HUES64 (cell line): ENCODE measurements at regions not wholly inside any gene's neighbourhood (a gene's known extent, or its start where the extent isn't known, plus 50 kb on each side); places are given as distances from the start of the nearest gene placed in this dataset.
A peak's percentile ranks its signal among the peaks of the same experiment; 100 is the strongest.

Experiments
- H3K27ac ChIP-seq: 2 replicates; pipeline ENCODE4 v1.7.0; 2013; ENCODE audit warnings: low read depth, low read length, inconsistent platforms
- H3K27me3 ChIP-seq: 2 replicates; pipeline ENCODE4 v1.6.1; 2013; ENCODE audit warnings: mild to moderate bottlenecking, low read length; ENCODE audit not compliant: insufficient read depth
- H3K36me3 ChIP-seq: 2 replicates; pipeline ENCODE4 v1.6.1; 2013; ENCODE audit warnings: mild to moderate bottlenecking, low read length; ENCODE audit not compliant: insufficient read depth
- H3K4me1 ChIP-seq: 2 replicates; pipeline ENCODE4 v1.6.1; 2013; ENCODE audit warnings: mild to moderate bottlenecking, low read length, moderate library complexity; ENCODE audit not compliant: insufficient read depth
- H3K4me3 ChIP-seq: 2 replicates; pipeline ENCODE4 v1.5.1; 2013; ENCODE audit warnings: mild to moderate bottlenecking, low read length, moderate library complexity
- H3K9ac ChIP-seq: 2 replicates; pipeline ENCODE4 v1.6.1; 2013; ENCODE audit warnings: mild to moderate bottlenecking, low read depth, low read length
- H3K9me3 ChIP-seq: 2 replicates; pipeline ENCODE4 v1.6.1; 2013; ENCODE audit warnings: low read depth, low read length; ENCODE audit not compliant: insufficient read depth
- WGBS: fragments of 150-250, 120-280 bp; methylation state at CpG from one replicate; pipeline ENCODE4 v1.1.7; 2013; ENCODE audit warnings: missing lambda C conversion rate; 5-methylcytosine and 5-hydroxymethylcytosine counted together

DNA sequence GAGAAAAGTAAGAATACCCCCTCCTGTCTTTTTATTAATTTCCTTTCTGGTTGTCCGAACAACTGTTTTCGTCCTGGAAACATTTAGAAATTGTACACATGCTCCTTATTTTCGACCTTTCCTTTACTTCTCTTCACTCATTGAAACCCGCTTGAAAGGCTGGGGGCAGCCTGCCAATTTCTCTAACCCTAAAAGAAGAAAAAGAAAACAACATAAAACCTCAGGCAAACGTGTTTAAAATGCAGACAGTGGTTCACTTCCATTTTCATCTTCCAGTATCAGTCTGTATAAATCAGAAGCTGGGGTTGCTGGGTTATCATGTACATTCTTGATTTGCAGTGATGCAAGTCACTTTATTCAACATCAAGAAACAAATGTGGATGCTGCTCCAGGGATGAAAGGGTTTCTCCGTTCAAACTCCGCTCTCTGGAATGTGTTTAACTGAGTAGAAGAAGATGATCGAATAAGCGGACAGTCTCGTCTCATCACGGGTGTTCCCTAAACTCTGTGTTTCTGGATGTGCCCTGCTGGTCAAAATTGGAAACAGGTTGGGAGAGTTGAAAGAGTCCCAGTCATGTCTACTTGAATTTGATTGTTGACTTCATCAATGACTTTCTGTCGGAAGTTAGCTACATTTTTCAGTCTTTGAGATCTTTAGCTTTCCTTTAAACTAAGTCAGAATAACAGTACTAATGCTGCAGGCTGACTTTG, 1042.2 kb downstream of the BCL11B start:
- Histone ChIP-seq H3K36me3 (no peaks in the 10 kb centered on the region), H3K9me3 (no peaks in the 10 kb centered on the region), H3K27ac (no peak overlapping the region), H3K9ac (no peak overlapping the region), H3K27me3 (no peaks in the 10 kb centered on the region), H3K4me1 (peaks cover 11% of the 10 kb centered on the region; the same call in 1 of the 2 replicates), H3K4me3 (no peak overlapping the region)
- 85% methylated on average over 11 of the region's 12 CpGs for WGBS

DNA sequence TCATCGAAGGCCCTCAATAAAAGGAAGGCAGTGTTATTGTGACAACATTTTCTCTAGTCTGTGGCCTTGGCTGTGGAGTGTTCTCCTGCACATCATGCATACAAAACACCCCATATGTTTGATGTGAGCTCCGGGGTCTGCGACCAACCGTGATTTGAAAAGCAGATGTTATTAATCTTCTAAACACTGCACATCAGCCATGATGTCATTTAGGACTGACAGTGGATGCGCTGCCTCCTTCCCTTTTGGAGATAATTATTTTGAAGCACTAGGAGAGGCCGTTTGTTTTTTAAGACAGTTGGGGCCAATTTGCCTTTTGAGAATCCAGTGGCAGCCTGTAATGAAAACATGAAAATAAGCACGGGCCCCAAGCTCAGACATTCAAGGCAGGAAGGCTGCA, 1041.6 kb downstream of the BCL11B start:
- Histone ChIP-seq H3K36me3 (no peaks in the 10 kb centered on the region), H3K4me3 (no peak overlapping the region), H3K27ac (no peak overlapping the region), H3K9ac (no peak overlapping the region), H3K4me1 (peaks cover 11% of the 10 kb centered on the region; the same call in 1 of the 2 replicates), H3K9me3 (no peaks in the 10 kb centered on the region), H3K27me3 (no peaks in the 10 kb centered on the region)
- 88% methylated on average over 7 of the region's 7 CpGs for WGBS

DNA sequence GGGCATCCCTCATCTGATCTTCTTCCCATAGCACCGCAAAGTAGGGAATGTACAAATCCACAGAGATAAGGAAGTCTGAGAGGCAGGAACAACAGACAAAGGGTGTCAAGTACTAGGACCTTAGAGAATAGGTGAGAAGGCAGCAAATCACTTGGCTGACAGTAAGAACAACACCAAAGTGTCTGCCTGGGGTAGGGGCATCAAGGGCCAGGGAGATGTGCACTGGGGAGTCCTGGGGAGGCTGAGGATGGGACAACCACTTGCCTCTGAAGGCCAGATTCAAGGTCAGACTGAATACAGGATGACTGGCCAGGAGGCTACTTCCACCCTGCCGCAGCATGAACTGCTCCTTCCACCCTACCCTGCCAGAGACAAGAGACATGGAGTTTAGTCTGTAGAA, 1040.8 kb downstream of the BCL11B start:
- WGBS = 93% methylated on average over 2 of the region's 2 CpGs
- H3K4me3 ChIP-seq = no peak overlapping the region

DNA sequence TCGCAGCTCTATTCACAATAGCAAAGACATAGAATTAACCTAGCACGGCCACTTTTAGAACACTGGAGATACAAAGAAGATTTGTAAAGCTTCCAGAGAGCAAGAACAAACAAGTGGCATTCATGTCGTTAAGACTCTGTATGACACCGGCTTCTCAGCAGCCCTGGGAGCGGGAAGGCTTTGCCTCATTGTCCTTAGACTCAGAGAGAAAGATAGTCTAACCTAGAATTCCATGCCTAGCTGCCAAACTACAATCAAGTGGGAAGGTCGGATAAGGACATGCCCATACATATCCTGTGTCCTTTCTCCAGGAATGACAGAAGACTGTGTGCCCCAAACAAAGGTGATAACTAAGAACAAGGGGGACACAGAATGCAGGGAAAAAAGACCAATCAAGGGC, 1038.3 kb downstream of the BCL11B start:
- H3K4me3 ChIP-seq = no peak overlapping the region
- H3K9ac ChIP-seq = no peak overlapping the region
- 68% methylated on average over 6 of the region's 6 CpGs for WGBS
- 0 out of 2 replicates have a peak overlapping the region, but pooled peaks have one; percentile 26 for H3K27ac ChIP-seq
- H3K36me3 ChIP-seq = no peaks in the 10 kb centered on the region
- H3K4me1 ChIP-seq = peaks cover 11% of the 10 kb centered on the region; the same call in 1 of the 2 replicates
- H3K27me3 ChIP-seq = no peaks in the 10 kb centered on the region
- peaks cover 4% of the 10 kb centered on the region; the same call in 1 of the 2 replicates for H3K9me3 ChIP-seq

More for the DNA sequence above, 1040.8 kb downstream of the BCL11B start:
- no peak overlapping the region for H3K27ac ChIP-seq
- no peaks in the 10 kb centered on the region; the same call in 1 of the 2 replicates for H3K9me3 ChIP-seq
- peaks cover 11% of the 10 kb centered on the region; the same call in 1 of the 2 replicates for H3K4me1 ChIP-seq
- H3K36me3 ChIP-seq = no peaks in the 10 kb centered on the region
- H3K9ac ChIP-seq = no peak overlapping the region
- H3K27me3 ChIP-seq = no peaks in the 10 kb centered on the region

DNA sequence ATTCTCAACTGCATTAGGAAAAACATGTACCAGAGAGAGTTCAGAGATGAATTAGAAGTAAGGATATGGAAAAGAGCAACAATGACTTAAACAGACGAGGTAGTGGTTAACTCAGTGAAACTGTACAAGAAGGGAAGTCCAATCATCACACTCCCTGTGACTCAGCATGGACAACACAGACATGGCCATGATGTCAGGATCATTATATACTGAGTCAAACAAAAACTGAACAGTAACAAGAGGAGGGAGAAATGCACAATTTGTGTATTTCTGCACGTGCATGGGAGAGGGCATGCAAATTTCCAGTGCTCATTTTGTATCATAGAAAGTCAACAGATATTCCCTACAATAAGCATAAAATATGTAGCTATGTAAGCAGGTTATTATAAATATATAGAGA, 1037.8 kb downstream of the BCL11B start:
- H3K4me3 ChIP-seq = no peak overlapping the region
- no peaks in the 10 kb centered on the region for H3K36me3 ChIP-seq
- H3K4me1 ChIP-seq = peaks cover 11% of the 10 kb centered on the region; the same call in 1 of the 2 replicates
- WGBS = 91% methylated on average over 1 of the region's 2 CpGs
- H3K9me3 ChIP-seq = peaks cover 4% of the 10 kb centered on the region; the same call in 1 of the 2 replicates
- H3K27ac ChIP-seq = no peak overlapping the region
- H3K27me3 ChIP-seq = no peaks in the 10 kb centered on the region
- H3K9ac ChIP-seq = no peak overlapping the region

DNA sequence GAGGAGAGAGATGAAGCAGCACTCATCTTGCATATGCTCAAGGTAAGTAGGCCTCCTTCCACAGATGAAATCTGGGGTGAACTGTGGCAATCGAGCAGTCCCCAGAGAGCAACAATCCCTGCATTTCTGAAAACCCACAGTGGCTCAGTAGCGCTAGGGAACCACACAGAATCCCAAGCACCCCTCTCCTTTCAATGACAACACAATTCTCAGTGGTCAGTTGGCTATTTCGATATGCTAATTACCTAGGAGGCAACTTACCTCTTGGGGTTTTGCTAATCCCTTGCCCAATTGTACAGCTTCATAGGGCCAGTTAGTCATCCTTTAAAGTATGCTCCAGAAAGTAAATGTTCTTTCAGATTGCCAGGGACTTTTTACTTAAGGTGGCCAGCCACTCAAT, 1035.7 kb downstream of the BCL11B start:
- no peak overlapping the region for H3K9ac ChIP-seq
- H3K36me3 ChIP-seq = no peaks in the 10 kb centered on the region
- no peaks in the 10 kb centered on the region for H3K27me3 ChIP-seq
- no peak overlapping the region for H3K27ac ChIP-seq
- peaks cover 4% of the 10 kb centered on the region; the same call in 1 of the 2 replicates for H3K9me3 ChIP-seq
- 92% methylated on average over 3 of the region's 3 CpGs for WGBS
- no peak overlapping the region for H3K4me3 ChIP-seq
- peaks cover 11% of the 10 kb centered on the region; the same call in 1 of the 2 replicates for H3K4me1 ChIP-seq

DNA sequence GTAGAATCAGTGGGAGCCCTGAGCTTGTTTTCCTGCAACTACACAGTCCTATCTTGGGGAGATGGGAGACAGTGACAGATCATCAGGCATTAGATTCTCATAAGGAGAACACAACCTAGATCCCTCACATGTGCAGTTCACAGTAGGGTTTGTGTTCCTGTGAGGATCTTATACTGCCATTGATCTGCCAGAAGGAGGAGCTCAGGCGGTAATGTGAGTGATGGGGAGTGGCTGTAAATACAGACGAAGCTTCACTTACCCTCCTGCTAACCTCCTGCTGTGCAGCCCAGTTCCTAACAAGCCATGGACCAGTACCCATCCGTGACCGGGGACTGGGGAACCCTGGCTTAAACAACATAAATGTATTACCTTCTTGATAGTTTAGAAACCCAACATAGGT, 1034.1 kb downstream of the BCL11B start:
- Histone ChIP-seq H3K9me3 (peaks cover 4% of the 10 kb centered on the region; the same call in 1 of the 2 replicates), H3K27ac (no peak overlapping the region), H3K27me3 (no peaks in the 10 kb centered on the region), H3K4me3 (no peak overlapping the region), H3K9ac (no peak overlapping the region), H3K4me1 (peaks cover 11% of the 10 kb centered on the region; the same call in 1 of the 2 replicates), H3K36me3 (no peaks in the 10 kb centered on the region)
- 98% methylated on average over 4 of the region's 4 CpGs for WGBS

DNA sequence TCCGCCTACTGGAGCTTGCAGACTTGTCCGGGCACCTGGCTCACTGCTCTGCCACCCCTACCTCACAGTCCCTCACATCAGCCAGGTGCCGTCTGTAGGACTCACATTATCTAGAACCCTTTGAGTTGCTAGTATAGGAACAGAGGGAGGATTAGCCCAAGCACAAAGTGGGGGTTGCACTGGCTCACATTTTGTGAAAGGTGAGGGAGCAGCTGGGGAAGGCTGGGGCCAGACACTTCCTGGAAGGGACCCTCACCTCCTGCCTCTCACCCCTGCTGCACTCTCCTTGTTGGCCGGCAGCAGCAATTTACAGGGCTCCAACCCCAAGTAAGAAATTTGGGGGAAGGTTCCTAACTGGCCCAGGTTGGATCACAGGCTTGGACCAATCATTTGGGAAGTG, 1031.6 kb downstream of the BCL11B start:
- H3K4me3 ChIP-seq = no peak overlapping the region
- H3K9me3 ChIP-seq = peaks cover 4% of the 10 kb centered on the region; the same call in 1 of the 2 replicates
- no peaks in the 10 kb centered on the region for H3K27me3 ChIP-seq
- no peaks in the 10 kb centered on the region for H3K4me1 ChIP-seq
- 94% methylated on average over 3 of the region's 4 CpGs for WGBS
- no peak overlapping the region for H3K27ac ChIP-seq
- no peak overlapping the region for H3K9ac ChIP-seq
- no peaks in the 10 kb centered on the region for H3K36me3 ChIP-seq

DNA sequence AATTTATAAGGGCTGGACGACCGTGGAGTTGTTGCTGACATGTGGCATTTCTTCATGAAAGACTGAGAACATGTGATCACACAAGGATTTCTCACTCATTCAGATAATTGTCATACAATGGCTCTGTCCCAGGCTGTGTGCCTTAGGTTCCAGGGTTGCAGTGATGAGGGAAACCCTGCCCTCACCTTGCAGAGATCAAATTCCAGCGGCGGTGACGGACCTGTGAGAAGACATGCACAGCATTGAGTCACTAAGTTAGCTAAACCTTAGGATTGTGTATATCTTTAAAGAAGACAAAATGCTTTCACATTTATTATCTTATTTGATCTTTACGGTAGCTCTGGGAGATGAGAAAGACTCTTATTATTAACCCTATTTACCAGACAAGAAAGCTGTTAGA, 1029.1 kb downstream of the BCL11B start:
- H3K27ac ChIP-seq = no peak overlapping the region
- H3K9ac ChIP-seq = no peak overlapping the region
- no peaks in the 10 kb centered on the region for H3K4me1 ChIP-seq
- H3K9me3 ChIP-seq = no peaks in the 10 kb centered on the region
- H3K27me3 ChIP-seq = no peaks in the 10 kb centered on the region
- no peak overlapping the region for H3K4me3 ChIP-seq
- 94% methylated on average over 5 of the region's 6 CpGs for WGBS
- no peaks in the 10 kb centered on the region for H3K36me3 ChIP-seq

DNA sequence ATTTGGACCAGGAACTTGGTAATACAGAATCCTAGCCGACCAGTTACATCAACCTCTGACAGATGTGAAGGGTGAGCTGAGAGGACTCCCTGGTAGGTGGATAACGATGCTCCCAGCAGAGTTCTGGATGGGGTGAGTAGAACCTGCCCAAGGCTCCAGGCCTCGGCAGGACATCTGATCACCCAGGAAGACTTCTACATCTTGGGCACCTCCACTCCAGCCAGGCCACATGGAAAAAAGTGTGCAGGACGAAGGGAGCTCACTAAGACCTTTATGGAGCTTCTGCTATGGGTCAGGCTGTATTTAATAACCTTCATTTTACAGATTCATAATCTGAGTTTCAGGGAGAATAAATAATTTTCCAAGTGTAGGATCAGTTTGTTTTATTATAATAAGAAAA, 1028.7 kb downstream of the BCL11B start:
- H3K27ac ChIP-seq = no peak overlapping the region
- H3K36me3 ChIP-seq = no peaks in the 10 kb centered on the region
- no peak overlapping the region for H3K9ac ChIP-seq
- no peaks in the 10 kb centered on the region for H3K4me1 ChIP-seq
- no peaks in the 10 kb centered on the region for H3K27me3 ChIP-seq
- WGBS = 94% methylated on average over 4 of the region's 4 CpGs
- H3K9me3 ChIP-seq = no peaks in the 10 kb centered on the region
- no peak overlapping the region for H3K4me3 ChIP-seq

DNA sequence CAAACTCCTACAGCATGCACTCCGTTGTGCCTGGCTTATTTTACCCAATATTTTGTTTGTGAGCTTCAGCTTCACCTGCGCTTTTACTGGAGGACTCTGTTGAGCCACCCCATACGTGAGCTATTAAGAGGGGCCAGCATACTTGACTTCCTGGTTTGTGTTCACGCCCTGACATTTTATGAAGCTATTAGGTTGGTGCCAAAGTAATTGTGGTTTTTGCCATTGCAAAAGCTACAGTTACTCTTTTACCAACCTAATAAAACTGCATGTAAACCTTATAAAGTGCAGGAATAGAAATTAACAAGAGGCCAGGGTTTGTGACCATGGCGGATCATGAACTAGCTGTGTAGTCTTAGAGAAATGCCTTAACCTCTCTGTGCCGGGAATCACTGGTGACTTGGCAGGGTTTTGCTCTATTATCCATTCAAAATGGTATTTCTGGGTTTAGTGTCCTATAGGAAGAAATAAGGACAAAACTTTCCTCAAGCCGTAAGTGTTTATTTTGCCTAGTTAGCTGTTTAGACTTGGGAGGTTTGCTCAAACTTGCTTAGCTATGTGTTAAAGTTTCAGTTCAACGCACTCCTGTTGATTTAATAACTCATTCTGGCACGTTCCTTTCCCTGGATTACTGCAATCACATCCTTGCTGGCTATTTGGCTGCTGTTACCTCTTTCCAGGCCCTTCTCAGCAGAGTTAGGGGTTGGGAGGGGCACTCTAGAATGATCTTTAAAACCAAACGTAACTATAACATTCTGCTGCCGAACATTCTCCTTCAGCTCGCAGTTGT, 1027.6 kb downstream of the BCL11B start:
- no peak overlapping the region for H3K4me3 ChIP-seq
- WGBS = 90% methylated on average over 12 of the region's 12 CpGs
- H3K9ac ChIP-seq = no peak overlapping the region
- no peaks in the 10 kb centered on the region for H3K9me3 ChIP-seq
- H3K36me3 ChIP-seq = no peaks in the 10 kb centered on the region
- no peaks in the 10 kb centered on the region for H3K27me3 ChIP-seq
- H3K4me1 ChIP-seq = no peaks in the 10 kb centered on the region
- H3K27ac ChIP-seq = no peak overlapping the region
